G401 (cell line): ENCODE measurements at regions not wholly inside any gene's neighbourhood (a gene's known extent, or its start where the extent isn't known, plus 50 kb on each side); places are given as distances from the start of the nearest gene placed in this dataset.
A peak's percentile ranks its signal among the peaks of the same experiment; 100 is the strongest.
"Not testable (repeated sequence)": the region's sequence is repeated elsewhere in the genome, so short reads cannot be mapped to it uniquely, and the experiment has no call there.

Source experiments
- DNase-seq: peaks from one replicate; pipeline ENCODE4 v3.0.0-alpha.2; 2015; ENCODE audit warnings: low spot score
- in situ Hi-C: cut with HindIII; loops from 2 replicates; pipeline ENCODE4 v1.10.0; 2016; ENCODE audit warnings: low sequenced_read_pairs, mixed read lengths

GRCh38 chr12:105670672-105671071 lies 340.2 kb downstream of the C12orf75 start:
- in situ Hi-C loops = no loop called here
- DNase-seq = no peak

GRCh38 chr12:105671720-105672119 lies 341.2 kb downstream of the C12orf75 start:
- DNase-seq = no peak
- in situ Hi-C loops = no loop called here

- in situ Hi-C loops = no loop called here
- DNase-seq = no peak
These were observed 341.9 kb downstream of the C12orf75 start for GRCh38 chr12:105672121-105672975.

GRCh38 chr12:105674871-105675699 lies 344.6 kb downstream of the C12orf75 start:
- in situ Hi-C loops = no loop called here
- DNase-seq = no peak

- in situ Hi-C loops = no loop called here
- no peak for DNase-seq
These were observed 346.2 kb downstream of the C12orf75 start for GRCh38 chr12:105676694-105677093.

- in situ Hi-C loops = no loop called here
- no peak for DNase-seq
These were observed 347.2 kb downstream of the C12orf75 start for GRCh38 chr12:105677672-105678071.

GRCh38 chr12:105679982-105680381 lies 349.5 kb downstream of the C12orf75 start:
- in situ Hi-C loops = no loop called here

GRCh38 chr12:105681341-105681740 lies 350.9 kb downstream of the C12orf75 start:
- in situ Hi-C loops = no loop called here
- DNase-seq = peak; percentile 8

More at GRCh38 chr12:105679982-105680381, 349.5 kb downstream of the C12orf75 start:
- no peak for DNase-seq

GRCh38 chr12:105682821-105683220 lies 352.3 kb downstream of the C12orf75 start:
- in situ Hi-C loops, DNase-seq: not testable (repeated sequence)

GRCh38 chr12:105683836-105684235 lies 353.3 kb downstream of the C12orf75 start:
- DNase-seq, in situ Hi-C loops: not testable (repeated sequence)

- no peak for DNase-seq
- in situ Hi-C loops = no loop called here
These were observed 367.6 kb downstream of the C12orf75 start for GRCh38 chr12:105698075-105698474.

GRCh38 chr12:105699209-105699608 lies 368.7 kb downstream of the C12orf75 start:
- in situ Hi-C loops = no loop called here
- no peak for DNase-seq

GRCh38 chr12:105704787-105705186 lies 374.3 kb downstream of the C12orf75 start:
- DNase-seq = no peak
- in situ Hi-C loops = no loop called here

- DNase-seq = no peak
- in situ Hi-C loops = no loop called here
These were observed 374.7 kb downstream of the C12orf75 start for GRCh38 chr12:105705235-105705634.

GRCh38 chr12:105705765-105706164 lies 375.3 kb downstream of the C12orf75 start:
- DNase-seq = peak; percentile 76
- in situ Hi-C loops = no loop called here

GRCh38 chr12:105706321-105706972 lies 376.0 kb downstream of the C12orf75 start:
- in situ Hi-C loops = no loop called here
- peak; percentile 83 for DNase-seq

GRCh38 chr12:105706973-105707334 lies 376.5 kb downstream of the C12orf75 start:
- in situ Hi-C loops = no loop called here

GRCh38 chr12:105713606-105714305 lies 383.3 kb downstream of the C12orf75 start:
- no peak for DNase-seq
- in situ Hi-C loops = no loop called here

More at GRCh38 chr12:105706973-105707334, 376.5 kb downstream of the C12orf75 start:
- no peak for DNase-seq

GRCh38 chr12:105716621-105717020 lies 386.1 kb downstream of the C12orf75 start:
- in situ Hi-C loops = no loop called here
- no peak for DNase-seq
